ENCODE measurements at regions not wholly inside any gene's neighbourhood (a gene's known extent, or its start where the extent isn't known, plus 50 kb on each side); places are given as distances from the start of the nearest gene placed in this dataset.

- Histone ChIP-seq H3K79me2 (ENCODE audit: control insufficient read depth, insufficient read depth, low read length) (no peaks in the 10 kb centered on the region), H3K27me3 (ENCODE audit: control insufficient read depth in 2 of 2, insufficient read depth in 2 of 2, low read length in 2 of 2) (no peaks in the 10 kb centered on the region; a peak in 2 of 5 replicates), H3K36me3 (ENCODE audit: control insufficient read depth, insufficient read depth, low read length) (no peaks in the 10 kb centered on the region), H3K9me3 (replicated peaks; ENCODE audit: control insufficient read depth, insufficient read depth, low read depth, low read length) (no peaks in the 10 kb centered on the region), H4K20me1 (replicated peaks; ENCODE audit: control insufficient read depth, insufficient read depth, low read length) (no peaks in the 10 kb centered on the region), H3K9ac (ENCODE audit: insufficient read depth in 1 of 2, low read depth in 2 of 2, low read length in 2 of 2) (no peak overlapping the region), H3K9me1 (ENCODE audit: control insufficient read depth, insufficient read depth, low read length) (no peaks in the 10 kb centered on the region), H3K4me3 (no peak overlapping the region), H3K4me1 (replicated peaks in 1 of 2; ENCODE audit: control insufficient read depth in 2 of 2, insufficient read depth in 2 of 2, low read length in 2 of 2) (no peaks in the 10 kb centered on the region), H3K27ac (ENCODE audit: extremely low read depth, low read depth, low read length) (no peak overlapping the region), H3K4me2 (ENCODE audit: insufficient read depth, low read length) (no peak overlapping the region), H2AFZ (ENCODE audit: low read depth, low read length) (no peak overlapping the region)
- POLR2A ChIA-PET, result no interaction called here
- FAIRE-seq, result no peak
- DNase-seq (ENCODE audit: extremely low read depth in 1 of 4, low spot score in 3 of 4), result no peak
- no peak for ATAC-seq
- 16% methylated on average over 4 of the region's 4 CpGs for WGBS (ENCODE audit: insufficient coverage, low coverage, missing lambda C conversion rate)
- TF ChIP-seq CBX3 (IDR thresholded peaks at IDR 0.05; ENCODE audit: borderline replicate concordance in 1 of 2, low read length in 2 of 2) (no peak), HMG20B (CRISPR knock-in tag; IDR thresholded peaks at IDR 0.05) (no peak), ZNF175 (CRISPR knock-in tag; IDR thresholded peaks at IDR 0.05; ENCODE audit: low read depth) (no peak), GABPB1 (CRISPR knock-in tag; IDR thresholded peaks at IDR 0.05) (no peak), SNRNP70 (optimal IDR thresholded peaks at IDR 0.05; ENCODE audit: low read depth, low read length) (no peak), STAT5B (CRISPR knock-in tag; IDR thresholded peaks at IDR 0.05) (no peak)
- no TSS peak for BruUV-seq (replicated peaks)
- CTCF ChIA-PET (ENCODE audit: low intra/inter-chr PET ratio), result no interaction called here
- in situ Hi-C loops (cut with MboI) (no loop called here), intact Hi-C loops (cut with micrococcal nuclease) (no loop called here)
Observed at GRCh38 chrX:18010253-18010652, 149.2 kb upstream of the RAI2 start.

GRCh38 chrX:18003876-18004275 is 142.8 kb upstream of the RAI2 start:
- no peaks in the 10 kb centered on the region for H3K9me3 ChIP-seq (replicated peaks; ENCODE audit: control insufficient read depth, insufficient read depth, low read depth, low read length)
- 0% methylated on average over 5 of the region's 5 CpGs for WGBS (ENCODE audit: insufficient coverage, low coverage, missing lambda C conversion rate)
- H3K79me2 ChIP-seq (ENCODE audit: control insufficient read depth, insufficient read depth, low read length), result no peaks in the 10 kb centered on the region
- no peaks in the 10 kb centered on the region; a peak in 1 of 5 replicates for H3K27me3 ChIP-seq (ENCODE audit: control insufficient read depth in 2 of 2, insufficient read depth in 2 of 2, low read length in 2 of 2)
- no TSS peak for BruUV-seq (replicated peaks)
- H3K36me3 ChIP-seq (ENCODE audit: control insufficient read depth, insufficient read depth, low read length), result no peaks in the 10 kb centered on the region
- intact Hi-C loops (cut with micrococcal nuclease) (no loop called here), in situ Hi-C loops (cut with MboI) (no loop called here)
- no peak overlapping the region for H3K4me3 ChIP-seq
- TF ChIP-seq, protein P1, sequence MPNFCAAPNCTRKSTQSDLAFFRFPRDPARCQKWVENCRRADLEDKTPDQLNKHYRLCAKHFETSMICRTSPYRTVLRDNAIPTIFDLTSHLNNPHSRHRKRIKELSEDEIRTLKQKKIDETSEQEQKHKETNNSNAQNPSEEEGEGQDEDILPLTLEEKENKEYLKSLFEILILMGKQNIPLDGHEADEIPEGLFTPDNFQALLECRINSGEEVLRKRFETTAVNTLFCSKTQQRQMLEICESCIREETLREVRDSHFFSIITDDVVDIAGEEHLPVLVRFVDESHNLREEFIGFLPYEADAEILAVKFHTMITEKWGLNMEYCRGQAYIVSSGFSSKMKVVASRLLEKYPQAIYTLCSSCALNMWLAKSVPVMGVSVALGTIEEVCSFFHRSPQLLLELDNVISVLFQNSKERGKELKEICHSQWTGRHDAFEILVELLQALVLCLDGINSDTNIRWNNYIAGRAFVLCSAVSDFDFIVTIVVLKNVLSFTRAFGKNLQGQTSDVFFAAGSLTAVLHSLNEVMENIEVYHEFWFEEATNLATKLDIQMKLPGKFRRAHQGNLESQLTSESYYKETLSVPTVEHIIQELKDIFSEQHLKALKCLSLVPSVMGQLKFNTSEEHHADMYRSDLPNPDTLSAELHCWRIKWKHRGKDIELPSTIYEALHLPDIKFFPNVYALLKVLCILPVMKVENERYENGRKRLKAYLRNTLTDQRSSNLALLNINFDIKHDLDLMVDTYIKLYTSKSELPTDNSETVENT (CRISPR knock-in tag; IDR thresholded peaks at IDR 0.05), result no peak
- H3K9ac ChIP-seq (ENCODE audit: insufficient read depth in 1 of 2, low read depth in 2 of 2, low read length in 2 of 2), result no peak overlapping the region
- H2AFZ ChIP-seq (ENCODE audit: low read depth, low read length), result no peak overlapping the region
- no peak overlapping the region for H3K4me2 ChIP-seq (ENCODE audit: insufficient read depth, low read length)
- H3K27ac ChIP-seq (ENCODE audit: extremely low read depth, low read depth, low read length), result no peak overlapping the region
- H3K9me1 ChIP-seq (ENCODE audit: control insufficient read depth, insufficient read depth, low read length), result no peaks in the 10 kb centered on the region
- ATAC-seq (no peak), DNase-seq (ENCODE audit: extremely low read depth in 1 of 4, low spot score in 3 of 4) (no peak), FAIRE-seq (no peak)
- ChIA-PET CTCF (ENCODE audit: low intra/inter-chr PET ratio) (no interaction called here), POLR2A (no interaction called here)
- H3K4me1 ChIP-seq (replicated peaks in 1 of 2; ENCODE audit: control insufficient read depth in 2 of 2, insufficient read depth in 2 of 2, low read length in 2 of 2), result no peaks in the 10 kb centered on the region
- H4K20me1 ChIP-seq (replicated peaks; ENCODE audit: control insufficient read depth, insufficient read depth, low read length), result no peaks in the 10 kb centered on the region

Data from K562 (cell line).